GM21367 (cell line): ENCODE measurements at regions not wholly inside any gene's neighbourhood (a gene's known extent, or its start where the extent isn't known, plus 50 kb on each side); places are given as distances from the start of the nearest gene placed in this dataset.

Source experiments
- ATAC-seq: cut with Tn5 transposase; IDR thresholded peaks from one replicate; pipeline ENCODE4 v1.9.1; 2021; ENCODE audit not compliant: unreplicated experiment

GRCh38 chr14:31943217-31943799 is 133.8 kb upstream of the ARHGAP5 start:
- no peak for ATAC-seq

- ATAC-seq, result no peak
Observed at GRCh38 chr14:31943861-31944255, 133.2 kb upstream of the ARHGAP5 start.

- no peak for ATAC-seq
Observed at GRCh38 chr14:31944256-31945073, 132.6 kb upstream of the ARHGAP5 start.

DNA sequence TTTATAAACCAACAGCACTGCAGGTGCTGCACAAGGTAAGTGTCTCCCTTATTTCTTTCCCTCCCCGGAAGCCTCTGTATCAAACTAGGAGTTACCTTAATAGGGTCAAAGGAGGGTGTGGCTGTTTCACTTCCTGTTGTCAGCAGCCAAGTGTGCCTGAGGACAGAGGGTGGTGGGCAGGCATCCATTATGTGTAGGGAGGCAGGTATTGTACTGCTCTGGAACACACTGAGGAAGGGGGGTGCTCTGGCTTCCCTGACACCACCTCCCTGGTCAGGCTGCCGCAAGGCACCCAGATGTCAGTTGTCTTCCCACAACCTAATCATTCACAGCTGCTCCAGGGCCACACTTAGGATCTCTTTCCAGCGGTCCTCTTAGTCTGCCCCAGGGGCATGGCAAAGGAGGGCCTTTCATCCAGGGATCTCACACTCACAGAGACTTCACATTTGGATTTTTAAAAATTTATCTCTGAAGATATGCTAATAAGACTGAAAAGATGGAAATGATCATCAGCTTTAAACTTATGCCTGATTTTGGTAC is 132.0 kb upstream of the ARHGAP5 start:
- no peak for ATAC-seq

DNA sequence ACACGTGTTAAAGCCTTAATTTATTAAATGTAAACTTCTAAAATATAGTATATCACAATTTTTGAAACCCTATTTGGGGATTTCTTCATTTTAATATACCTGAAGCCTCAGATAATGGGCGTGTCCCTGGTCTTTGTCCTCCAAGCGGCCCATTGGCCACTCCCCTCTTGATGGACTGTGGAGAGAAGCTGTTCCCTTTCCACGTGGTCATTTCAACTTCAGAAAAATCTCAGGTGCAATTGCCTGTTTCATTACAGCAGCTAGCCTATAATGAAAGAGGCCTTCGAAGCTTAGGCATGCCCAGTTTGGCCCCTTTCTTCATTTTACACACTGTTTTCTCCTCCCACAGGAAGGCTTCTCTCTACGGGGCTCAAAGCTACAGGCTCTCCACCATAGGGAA is 131.4 kb upstream of the ARHGAP5 start:
- ATAC-seq, result no peak

- no peak for ATAC-seq
Observed at GRCh38 chr14:31947076-31947475, 130.0 kb upstream of the ARHGAP5 start.

DNA sequence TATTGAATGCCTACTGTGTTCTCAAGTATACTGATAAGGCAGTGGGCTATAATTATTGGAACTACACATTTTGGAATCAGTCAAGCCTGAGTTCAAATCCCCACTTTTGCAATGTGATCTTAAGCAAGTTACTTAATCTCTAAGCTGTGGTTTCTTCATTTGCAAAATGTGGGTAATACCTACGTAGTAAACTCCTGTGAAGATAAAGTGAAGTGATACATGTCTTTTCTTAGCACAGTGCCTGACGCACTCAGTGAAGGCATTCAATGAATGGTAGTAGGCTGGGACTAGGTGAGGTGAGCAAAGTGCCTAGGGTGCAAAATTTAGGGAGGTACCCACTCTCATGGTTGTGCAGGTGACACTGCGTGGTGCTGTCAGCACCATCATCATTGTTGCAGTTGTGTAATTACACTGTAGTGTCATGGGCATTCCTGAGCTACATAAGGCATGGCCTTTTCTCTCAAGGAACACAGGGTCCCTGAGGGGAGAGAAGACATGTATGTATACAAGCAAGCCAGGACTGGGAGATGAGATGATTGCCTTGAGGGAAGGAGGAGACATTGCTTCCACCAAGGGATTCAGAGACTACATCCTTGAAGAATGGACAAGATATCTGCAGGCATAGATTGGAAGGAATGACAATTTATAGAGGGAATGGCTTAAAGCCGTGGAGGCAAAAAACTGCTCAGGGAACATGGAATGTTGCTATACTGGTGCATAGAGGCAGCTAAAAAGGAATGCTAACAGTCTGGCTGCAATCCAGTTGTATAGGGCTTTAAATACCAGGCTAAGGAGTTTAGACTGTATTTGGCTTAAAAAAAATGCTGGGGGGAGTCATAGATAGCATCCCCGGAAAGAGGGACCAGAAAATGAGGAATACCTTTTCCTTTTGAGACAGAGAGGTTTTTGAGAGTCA is 129.2 kb upstream of the ARHGAP5 start:
- no peak for ATAC-seq

DNA sequence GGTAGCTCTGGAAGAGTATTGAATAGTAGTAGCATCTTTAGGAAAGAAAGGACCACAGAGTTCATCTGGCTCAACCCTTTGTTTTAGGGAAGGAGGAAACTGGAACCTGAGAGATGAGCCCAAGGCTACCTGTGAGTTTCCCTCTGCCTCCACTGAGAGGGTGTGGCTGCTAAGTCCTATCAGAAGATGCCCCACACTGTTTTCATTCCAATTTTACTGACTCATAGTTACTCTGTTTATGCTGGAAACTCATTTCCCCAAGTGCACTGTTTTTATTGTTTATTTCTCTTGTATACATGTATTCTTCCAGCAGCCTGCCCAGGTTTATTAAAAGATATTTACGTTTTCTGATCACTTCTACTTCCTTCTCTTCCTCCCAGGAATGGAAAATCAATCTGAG is 127.4 kb upstream of the ARHGAP5 start:
- no peak for ATAC-seq

GRCh38 chr14:31950331-31950730 is 126.8 kb upstream of the ARHGAP5 start:
- ATAC-seq, result no peak

GRCh38 chr14:31950764-31951637 is 126.1 kb upstream of the ARHGAP5 start:
- ATAC-seq, result no peak

DNA sequence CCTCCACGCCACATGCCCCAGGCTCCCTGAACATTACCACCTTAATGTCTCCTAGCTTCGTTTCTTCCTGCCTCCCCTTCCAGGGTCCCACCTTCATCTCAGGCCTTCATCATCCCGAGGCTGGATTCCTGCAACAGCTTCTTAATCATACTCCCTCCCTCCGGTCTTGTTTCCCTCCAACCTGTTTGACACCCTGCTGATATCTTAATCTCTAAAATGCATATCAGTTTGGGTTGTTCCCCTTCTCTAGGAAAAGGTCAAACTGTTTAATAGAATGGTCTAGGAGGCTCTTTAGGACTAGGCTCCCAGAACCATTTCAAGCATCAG is 125.5 kb upstream of the ARHGAP5 start:
- ATAC-seq, result no peak

DNA sequence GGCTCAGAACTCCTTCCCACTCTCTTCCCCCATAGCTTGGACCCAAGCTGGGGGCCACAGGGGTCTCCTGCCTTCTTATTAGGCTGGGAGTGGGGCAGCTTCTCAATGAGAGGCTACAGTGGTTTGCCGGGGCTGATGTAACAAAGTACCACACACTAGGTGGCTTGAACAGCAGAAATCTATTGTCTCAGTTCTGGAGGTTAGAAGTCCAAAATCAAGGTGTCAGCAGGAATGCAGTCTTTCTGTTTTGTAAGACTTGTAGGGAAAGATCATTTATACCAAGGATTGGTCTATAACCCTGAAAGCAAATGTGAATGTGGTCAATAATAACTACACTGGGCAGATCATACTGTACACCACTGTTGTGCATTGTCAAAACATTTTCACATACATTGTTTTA is 124.5 kb upstream of the ARHGAP5 start:
- no peak for ATAC-seq

DNA sequence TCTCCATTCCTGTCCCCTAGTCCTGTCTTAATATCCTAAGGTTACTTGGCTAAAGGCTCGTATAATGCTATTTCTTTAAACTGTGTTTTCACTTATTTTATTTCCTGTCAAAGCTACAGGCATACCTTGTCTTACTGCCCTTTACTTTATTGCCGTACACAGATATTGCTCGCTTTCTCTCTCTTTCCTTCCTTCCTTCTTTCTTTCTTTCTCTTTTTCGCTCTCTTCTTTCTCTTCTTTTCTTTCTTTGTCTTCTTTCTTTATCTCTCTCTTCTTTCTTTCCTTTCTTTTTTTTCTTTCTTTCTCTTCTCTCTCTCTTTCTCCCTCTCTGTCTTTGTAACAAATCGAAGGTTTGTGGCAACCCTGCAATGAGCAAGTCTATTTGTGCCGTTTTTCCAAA is 123.9 kb upstream of the ARHGAP5 start:
- no peak for ATAC-seq

GRCh38 chr14:31954991-31955390 is 122.1 kb upstream of the ARHGAP5 start:
- no peak for ATAC-seq

DNA sequence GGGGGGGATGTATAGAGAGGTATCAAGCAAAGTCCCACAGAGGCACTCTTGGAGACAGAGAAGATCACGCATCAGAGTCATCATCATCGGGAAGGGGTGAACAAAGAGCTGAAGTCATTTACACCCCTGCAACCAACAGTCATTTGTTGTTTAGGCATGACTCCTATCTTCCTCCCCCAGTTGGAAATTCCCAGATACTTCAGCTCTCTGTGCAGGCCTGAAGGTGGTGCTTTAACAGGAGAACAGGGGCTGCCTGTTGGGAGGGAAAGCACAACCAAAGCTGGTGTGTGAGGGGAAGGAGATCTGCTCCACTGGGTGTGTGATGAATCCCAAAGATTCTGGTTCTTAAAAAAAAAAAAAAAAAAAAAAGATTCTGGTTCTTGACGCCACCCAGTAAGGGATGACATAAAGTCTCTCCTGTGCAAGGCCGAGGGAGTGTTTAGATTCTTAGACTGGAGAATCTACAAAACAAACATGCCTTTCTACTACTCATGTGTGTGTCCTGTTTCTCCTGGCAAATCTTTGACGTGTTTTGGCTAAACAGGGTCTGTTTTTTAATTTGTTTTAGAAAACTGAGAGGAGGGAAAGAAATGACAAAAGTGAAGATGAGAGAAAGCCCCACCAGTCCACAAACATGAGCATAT is 121.0 kb upstream of the ARHGAP5 start:
- ATAC-seq, result no peak

GRCh38 chr14:31957565-31957964 is 119.5 kb upstream of the ARHGAP5 start:
- ATAC-seq, result no peak

- ATAC-seq, result no peak
Observed at GRCh38 chr14:31960039-31960438, 117.1 kb upstream of the ARHGAP5 start.

- no peak for ATAC-seq
Observed at GRCh38 chr14:31961896-31962295, 115.2 kb upstream of the ARHGAP5 start.

DNA sequence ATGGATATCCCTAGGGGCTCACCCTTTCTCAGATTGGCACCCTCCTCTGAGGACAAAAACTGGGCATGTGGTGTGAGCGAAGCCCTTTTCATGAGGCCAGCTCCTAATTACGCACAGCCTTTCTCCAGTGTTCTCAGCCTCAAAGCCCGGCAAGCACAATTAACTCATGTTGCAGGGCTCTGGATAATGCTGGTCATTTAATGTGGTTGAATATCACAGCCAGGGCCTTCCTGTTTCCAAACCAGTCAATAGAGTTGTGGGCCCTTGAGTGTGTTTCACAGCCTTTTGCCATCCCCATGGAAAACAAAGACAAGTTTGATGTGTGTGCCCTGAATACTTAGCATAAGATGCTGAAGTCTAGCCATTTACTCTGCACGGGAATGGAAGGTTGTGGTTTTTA is 114.2 kb upstream of the ARHGAP5 start:
- ATAC-seq, result no peak

DNA sequence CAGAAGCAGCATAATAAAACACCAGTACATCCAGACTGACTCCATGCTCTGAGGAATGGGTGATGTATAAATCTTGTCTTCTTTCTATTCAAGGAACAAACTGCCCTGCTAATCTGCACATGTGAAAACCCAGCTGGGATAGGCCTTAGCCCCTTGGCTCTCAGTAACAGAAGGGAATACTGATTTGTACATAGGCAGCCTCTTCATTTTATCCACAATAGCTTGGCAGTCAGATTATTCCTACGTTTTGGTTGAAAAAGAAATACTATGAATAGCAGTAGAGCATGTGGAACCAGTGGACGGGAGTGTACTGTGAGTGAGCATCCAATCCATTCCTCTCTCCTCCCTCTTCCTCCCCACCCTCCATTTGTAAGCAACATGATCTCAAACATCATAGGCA is 113.5 kb upstream of the ARHGAP5 start:
- ATAC-seq, result no peak
